GM21786 (cell line): ENCODE measurements at regions not wholly inside any gene's neighbourhood (a gene's known extent, or its start where the extent isn't known, plus 50 kb on each side); places are given as distances from the start of the nearest gene placed in this dataset.
A peak's percentile ranks its signal among the peaks of the same experiment; 100 is the strongest.
"Not testable (repeated sequence)": the region's sequence is repeated elsewhere in the genome, so short reads cannot be mapped to it uniquely, and the experiment has no call there.

ENCODE experiments used
- ATAC-seq: cut with Tn5 transposase; IDR thresholded peaks from one replicate; pipeline ENCODE4 v1.9.1; 2021; ENCODE audit not compliant: unreplicated experiment

- ATAC-seq = no peak
These were observed 558.6 kb upstream of the SEMA6A start for GRCh38 chr5:117133198-117133597.

- ATAC-seq = no peak
These were observed 557.3 kb upstream of the SEMA6A start for GRCh38 chr5:117131876-117132275.

- ATAC-seq = peak; percentile 93
These were observed 556.5 kb upstream of the SEMA6A start for GRCh38 chr5:117131048-117131679.

- ATAC-seq = no peak
These were observed 543.9 kb upstream of the SEMA6A start for GRCh38 chr5:117118499-117118898.

GRCh38 chr5:117117314-117117713, 542.7 kb upstream of the SEMA6A start:
- ATAC-seq = not testable (repeated sequence)

GRCh38 chr5:117110548-117110947, 535.9 kb upstream of the SEMA6A start:
- ATAC-seq = no peak

GRCh38 chr5:117107859-117108258, 533.2 kb upstream of the SEMA6A start:
- ATAC-seq = no peak

- no peak for ATAC-seq
These were observed 529.1 kb upstream of the SEMA6A start for GRCh38 chr5:117103703-117104102.

GRCh38 chr5:117102591-117102990, 528.0 kb upstream of the SEMA6A start:
- no peak for ATAC-seq

- ATAC-seq = no peak
These were observed 525.6 kb upstream of the SEMA6A start for GRCh38 chr5:117100176-117100575.

- no peak for ATAC-seq
These were observed 523.5 kb upstream of the SEMA6A start for GRCh38 chr5:117098094-117098493.

GRCh38 chr5:117095346-117096332, 521.0 kb upstream of the SEMA6A start:
- no peak for ATAC-seq

GRCh38 chr5:117094114-117094815, 519.6 kb upstream of the SEMA6A start:
- no peak for ATAC-seq

GRCh38 chr5:117093653-117094052, 519.0 kb upstream of the SEMA6A start:
- ATAC-seq = no peak

- ATAC-seq = no peak
These were observed 514.4 kb upstream of the SEMA6A start for GRCh38 chr5:117089001-117089400.

GRCh38 chr5:117088176-117088575, 513.6 kb upstream of the SEMA6A start:
- no peak for ATAC-seq

GRCh38 chr5:117084067-117084466, 509.4 kb upstream of the SEMA6A start:
- no peak for ATAC-seq

GRCh38 chr5:117082977-117083376, 508.4 kb upstream of the SEMA6A start:
- no peak for ATAC-seq

GRCh38 chr5:117077142-117077541, 502.5 kb upstream of the SEMA6A start:
- ATAC-seq = no peak

- no peak for ATAC-seq
These were observed 497.8 kb upstream of the SEMA6A start for GRCh38 chr5:117072439-117072838.

- ATAC-seq = no peak
These were observed 491.2 kb upstream of the SEMA6A start for GRCh38 chr5:117065800-117066199.

- no peak for ATAC-seq
These were observed 490.5 kb upstream of the SEMA6A start for GRCh38 chr5:117065161-117065560.
